ENCODE measurements at regions not wholly inside any gene's neighbourhood (a gene's known extent, or its start where the extent isn't known, plus 50 kb on each side); places are given as distances from the start of the nearest gene placed in this dataset.

- no peak overlapping the region for H3K4me3 ChIP-seq (ENCODE audit: low read depth, low read length)
- DNase-seq (ENCODE audit: low read depth), result peak; percentile 26
- no peak for TF ChIP-seq CTCF (conservative IDR thresholded peaks at IDR 0.05; ENCODE audit: low read depth, low read length)
These were observed 63.3 kb upstream of the GAB1 start for GRCh38 chr4:143273160-143273917.

GRCh38 chr4:143280861-143281260 is 55.8 kb upstream of the GAB1 start:
- H3K4me3 ChIP-seq (ENCODE audit: low read depth, low read length), result no peak overlapping the region
- DNase-seq (ENCODE audit: low read depth), result no peak
- TF ChIP-seq CTCF (conservative IDR thresholded peaks at IDR 0.05; ENCODE audit: low read depth, low read length), result no peak

GRCh38 chr4:143281507-143282190 is 55.0 kb upstream of the GAB1 start:
- TF ChIP-seq CTCF (conservative IDR thresholded peaks at IDR 0.05; ENCODE audit: low read depth, low read length), result no peak
- H3K4me3 ChIP-seq (ENCODE audit: low read depth, low read length), result no peak overlapping the region
- DNase-seq (ENCODE audit: low read depth), result peak; percentile 39

GRCh38 chr4:143282211-143282707 is 54.4 kb upstream of the GAB1 start:
- H3K4me3 ChIP-seq (ENCODE audit: low read depth, low read length), result no peak overlapping the region
- DNase-seq (ENCODE audit: low read depth), result no peak
- TF ChIP-seq CTCF (conservative IDR thresholded peaks at IDR 0.05; ENCODE audit: low read depth, low read length), result no peak

GRCh38 chr4:143285696-143286437 is 50.8 kb upstream of the GAB1 start:
- no peak for DNase-seq (ENCODE audit: low read depth)
- H3K4me3 ChIP-seq (ENCODE audit: low read depth, low read length), result no peak overlapping the region
- TF ChIP-seq CTCF (conservative IDR thresholded peaks at IDR 0.05; ENCODE audit: low read depth, low read length), result no peak

GRCh38 chr4:143286701-143287571 is 49.7 kb upstream of the GAB1 start:
- DNase-seq (ENCODE audit: low read depth), result peak; percentile 80
- TF ChIP-seq CTCF (conservative IDR thresholded peaks at IDR 0.05; ENCODE audit: low read depth, low read length), result no peak

More at GRCh38 chr4:143286701-143287571, 49.7 kb upstream of the GAB1 start:
- no peak overlapping the region for H3K4me3 ChIP-seq (ENCODE audit: low read depth, low read length)
